ENCODE measurements at regions not wholly inside any gene's neighbourhood (a gene's known extent, or its start where the extent isn't known, plus 50 kb on each side); places are given as distances from the start of the nearest gene placed in this dataset.

DNA sequence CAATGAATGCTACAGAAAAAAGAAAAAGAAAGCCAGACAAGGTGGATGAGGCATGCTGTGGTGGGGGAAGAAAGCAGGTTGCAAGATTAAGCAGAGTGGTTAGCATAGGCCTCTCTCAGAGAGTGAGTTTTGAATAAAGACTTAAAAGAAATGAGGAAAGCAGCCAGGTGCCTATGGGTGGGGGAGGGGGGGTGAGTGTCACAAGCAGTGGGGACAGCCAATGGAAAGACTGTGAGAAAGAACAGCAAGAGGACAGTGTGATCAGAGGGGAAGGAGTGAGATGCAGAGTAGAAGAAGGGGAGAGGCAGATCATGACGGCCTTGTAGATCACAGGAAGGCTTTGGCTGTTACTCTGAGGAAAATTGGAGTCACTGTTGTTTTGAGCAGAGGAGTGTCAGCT is 162.5 kb downstream of the SOX3 start:
- DNase-seq (ENCODE audit: low spot score), result no peak
- TF ChIP-seq, protein P1, sequence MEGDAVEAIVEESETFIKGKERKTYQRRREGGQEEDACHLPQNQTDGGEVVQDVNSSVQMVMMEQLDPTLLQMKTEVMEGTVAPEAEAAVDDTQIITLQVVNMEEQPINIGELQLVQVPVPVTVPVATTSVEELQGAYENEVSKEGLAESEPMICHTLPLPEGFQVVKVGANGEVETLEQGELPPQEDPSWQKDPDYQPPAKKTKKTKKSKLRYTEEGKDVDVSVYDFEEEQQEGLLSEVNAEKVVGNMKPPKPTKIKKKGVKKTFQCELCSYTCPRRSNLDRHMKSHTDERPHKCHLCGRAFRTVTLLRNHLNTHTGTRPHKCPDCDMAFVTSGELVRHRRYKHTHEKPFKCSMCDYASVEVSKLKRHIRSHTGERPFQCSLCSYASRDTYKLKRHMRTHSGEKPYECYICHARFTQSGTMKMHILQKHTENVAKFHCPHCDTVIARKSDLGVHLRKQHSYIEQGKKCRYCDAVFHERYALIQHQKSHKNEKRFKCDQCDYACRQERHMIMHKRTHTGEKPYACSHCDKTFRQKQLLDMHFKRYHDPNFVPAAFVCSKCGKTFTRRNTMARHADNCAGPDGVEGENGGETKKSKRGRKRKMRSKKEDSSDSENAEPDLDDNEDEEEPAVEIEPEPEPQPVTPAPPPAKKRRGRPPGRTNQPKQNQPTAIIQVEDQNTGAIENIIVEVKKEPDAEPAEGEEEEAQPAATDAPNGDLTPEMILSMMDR (IDR thresholded peaks at IDR 0.05; ENCODE audit: extremely low read depth, missing control alignments), result no peak

DNA sequence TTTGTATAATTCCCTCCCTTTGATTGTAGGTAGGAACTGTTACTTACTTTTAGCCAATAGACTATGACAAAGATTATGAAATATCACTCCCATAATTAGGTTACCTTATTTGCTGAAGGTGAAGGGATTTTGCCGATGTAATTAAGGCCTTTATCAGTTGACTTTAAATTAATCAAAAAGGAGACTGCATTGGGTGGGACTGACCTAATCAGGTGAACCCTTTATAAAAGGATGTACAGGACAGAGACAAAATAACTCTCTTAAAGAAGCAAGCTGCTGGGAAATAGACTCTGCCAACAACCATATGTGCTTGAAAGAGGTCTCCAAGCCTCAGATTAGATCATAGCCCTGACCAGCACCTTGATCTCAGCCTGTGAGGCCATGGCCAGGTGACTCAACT is 167.6 kb downstream of the SOX3 start:
- no peak for DNase-seq (ENCODE audit: low spot score)

DNA sequence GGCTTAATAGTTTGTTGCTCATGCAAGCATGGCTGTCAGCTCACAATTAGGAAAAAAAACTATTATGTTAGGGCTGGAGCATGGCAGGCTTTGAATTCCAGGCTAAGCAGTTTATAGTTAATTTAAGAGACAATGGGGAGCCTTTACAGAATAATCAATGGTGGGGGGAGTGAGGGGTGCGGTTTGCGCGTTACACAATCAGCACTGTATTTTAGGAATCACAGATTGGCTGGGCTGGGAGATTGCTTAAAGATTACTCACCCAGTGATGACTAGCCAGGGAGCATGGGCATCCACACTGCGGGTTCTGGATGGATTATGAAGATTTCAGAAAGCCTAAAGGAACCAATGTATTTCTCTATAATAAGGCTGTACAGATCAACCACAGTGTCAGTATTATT is 186.6 kb downstream of the SOX3 start:
- DNase-seq (ENCODE audit: low spot score), result no peak
- TF ChIP-seq, protein P1 (IDR thresholded peaks at IDR 0.05; ENCODE audit: extremely low read depth, missing control alignments), result no peak

More for the DNA sequence above, 167.6 kb downstream of the SOX3 start:
- TF ChIP-seq, protein P1 (IDR thresholded peaks at IDR 0.05; ENCODE audit: extremely low read depth, missing control alignments), result no peak

DNA sequence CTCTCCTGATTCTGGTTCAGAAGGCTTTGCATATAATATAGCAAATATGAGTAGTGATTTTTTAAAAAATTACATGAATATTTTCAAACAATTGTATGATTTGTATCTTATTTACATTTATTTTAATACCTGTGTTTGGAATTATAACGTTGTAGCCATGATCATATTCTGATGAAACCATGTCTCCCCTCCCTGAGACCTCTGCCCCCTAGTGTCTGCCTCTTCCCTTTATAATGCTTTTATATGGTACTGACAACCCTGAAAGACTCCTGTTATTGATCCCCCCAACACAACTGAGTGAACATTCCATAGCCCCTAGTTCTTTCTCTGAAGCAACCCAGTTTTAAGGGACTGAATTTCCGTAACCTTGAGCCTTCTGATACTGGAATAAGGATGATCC is 187.4 kb downstream of the SOX3 start:
- DNase-seq (ENCODE audit: low spot score), result no peak
- TF ChIP-seq, protein P1 (IDR thresholded peaks at IDR 0.05; ENCODE audit: extremely low read depth, missing control alignments), result no peak

DNA sequence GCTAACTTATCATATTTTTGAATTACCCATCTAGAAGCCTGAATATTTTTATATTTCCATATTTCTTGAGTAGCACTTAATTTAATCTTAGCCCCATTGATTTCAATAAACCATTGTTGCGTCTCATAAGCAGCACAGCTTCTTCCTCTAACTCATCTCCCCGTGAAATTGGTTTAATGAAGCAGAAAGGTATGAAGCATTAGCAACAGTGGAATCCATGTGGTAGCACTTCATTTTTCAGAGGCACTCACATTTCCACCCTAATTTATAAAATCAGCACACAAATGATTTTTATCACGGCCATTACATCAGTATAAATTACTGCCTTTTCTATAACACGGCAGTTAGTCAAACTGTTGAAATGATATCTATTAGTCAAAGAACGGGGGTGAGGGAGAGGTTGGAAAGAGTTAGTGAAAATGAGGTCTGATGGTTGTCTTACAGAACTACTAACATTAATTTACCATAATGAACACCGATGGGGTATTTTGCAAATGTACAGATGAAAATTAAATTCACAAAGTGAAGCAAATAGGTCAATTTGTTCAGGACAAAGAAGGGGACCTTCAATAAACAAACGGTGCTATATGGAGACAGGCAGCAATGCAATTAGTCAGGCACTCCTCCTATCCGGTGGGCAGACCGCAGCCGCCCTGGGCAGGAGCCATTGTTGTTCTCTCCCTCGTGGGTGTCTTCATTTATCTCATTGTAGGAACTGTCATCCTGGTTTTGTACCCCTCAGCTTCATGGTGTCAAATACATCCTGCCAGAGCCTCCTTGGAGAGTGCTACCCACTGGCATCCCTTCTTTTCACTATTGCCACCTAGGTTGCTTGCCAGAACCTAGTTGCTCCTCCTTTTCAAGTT is 205.7 kb downstream of the SOX3 start:
- TF ChIP-seq, protein P1 (IDR thresholded peaks at IDR 0.05; ENCODE audit: extremely low read depth, missing control alignments), result no peak
- no peak for DNase-seq (ENCODE audit: low spot score)

DNA sequence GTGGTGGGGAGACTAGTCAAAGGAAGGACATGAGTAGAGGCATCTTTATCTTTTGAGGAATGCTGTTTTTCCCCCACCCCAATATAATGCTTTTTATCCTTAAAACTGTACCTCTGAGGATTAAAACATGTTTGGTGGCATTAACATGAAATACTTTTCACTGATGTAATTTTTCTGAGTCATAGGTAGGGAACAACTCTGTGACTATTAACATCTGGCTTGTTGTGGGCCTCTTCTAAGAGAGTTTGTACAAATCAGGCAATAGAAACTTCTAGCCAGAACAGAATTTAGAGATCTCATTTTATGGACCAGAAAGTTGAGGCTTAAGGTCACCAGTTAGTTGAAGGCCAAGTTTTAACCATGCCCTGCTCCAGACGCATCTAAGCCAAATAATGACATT is 207.6 kb downstream of the SOX3 start:
- DNase-seq (ENCODE audit: low spot score), result no peak
- TF ChIP-seq, protein P1 (IDR thresholded peaks at IDR 0.05; ENCODE audit: extremely low read depth, missing control alignments), result no peak

DNA sequence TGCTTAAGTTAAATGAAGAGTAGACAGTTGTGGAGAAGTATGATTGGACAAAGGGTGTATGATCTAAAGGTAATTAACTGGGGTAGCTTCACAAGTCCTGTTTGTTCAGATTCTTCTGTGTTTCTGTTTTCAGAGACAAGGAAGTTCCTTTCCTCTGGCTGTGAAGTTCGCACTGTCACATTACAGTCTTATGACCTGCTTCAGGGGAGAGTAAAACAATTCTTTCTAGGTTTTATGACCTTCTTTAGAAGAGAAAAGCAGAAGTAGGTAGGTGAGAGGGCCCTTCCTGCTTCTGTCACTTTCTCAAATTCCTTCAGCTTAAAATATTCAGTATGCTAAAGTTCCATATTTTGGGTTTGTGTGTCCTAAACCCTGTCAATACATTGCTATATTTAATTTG is 211.9 kb downstream of the SOX3 start:
- TF ChIP-seq, protein P1 (IDR thresholded peaks at IDR 0.05; ENCODE audit: extremely low read depth, missing control alignments), result no peak
- no peak for DNase-seq (ENCODE audit: low spot score)
